ENCODE measurements at regions not wholly inside any gene's neighbourhood (a gene's known extent, or its start where the extent isn't known, plus 50 kb on each side); places are given as distances from the start of the nearest gene placed in this dataset.

GRCh38 chr11:122459064-122459463, 196.5 kb upstream of the UBASH3B start:
- no peak for TF ChIP-seq CTCF (IDR thresholded peaks at IDR 0.05)
- TF ChIP-seq POLR2A (IDR thresholded peaks at IDR 0.05), result no peak

Data from adrenal gland (tissue), 5 donors.